SK-N-SH (cell line): ENCODE measurements at regions not wholly inside any gene's neighbourhood (a gene's known extent, or its start where the extent isn't known, plus 50 kb on each side); places are given as distances from the start of the nearest gene placed in this dataset.

ENCODE experiments used
- CTCF ChIA-PET: fragments of 300-600, 350-600 bp; formaldehyde crosslinking; extraction: SDS; loops from one replicate; lab custom pipeline; 2021; lab: Yijun Ruan, JAX
- POLR2A ChIA-PET: fragments of 350-600 bp; sonication (Branson Sonifier 250); formaldehyde crosslinking; extraction: SDS; loops from one replicate; lab custom pipeline; 2020; ENCODE audit warnings: antibody characterized with exemption, inconsistent platforms; lab: Yijun Ruan, JAX
- DNase-seq: peaks from one replicate; pipeline ENCODE4 v3.0.0; 2012
- H2AFZ ChIP-seq: fragments of 200-600 bp; sonication (generic); 2 replicates; pipeline ENCODE4 v1.8.1; 2016; ENCODE audit warnings: antibody characterized with exemption, mild to moderate bottlenecking, low read depth
- H3F3A ChIP-seq: fragments of 200-600 bp; sonication (generic); replicated peaks from 2 replicates; pipeline ENCODE3; 2016; ENCODE audit warnings: antibody characterized with exemption, mild to moderate bottlenecking; ENCODE audit not compliant: insufficient read depth
- H3K27ac ChIP-seq, 2 experiments: fragments of 200-500 bp in 1 of 2; fragments of 200-600 bp in 1 of 2; sonication (Bioruptor generic) in 1 of 2; sonication (generic), shearing (Covaris generic) in 1 of 2; 2 replicates each; pipeline versions ENCODE4 v1.5.1 to v1.6.1; 2014 to 2016; ENCODE audit warnings: low read depth in 2 of 2, inconsistent platforms in 1 of 2, low read length in 1 of 2, mild to moderate bottlenecking in 1 of 2, mixed read lengths in 1 of 2
- H3K27me3 ChIP-seq: fragments of 200-600 bp; sonication (generic), shearing (Covaris generic); 2 replicates; pipeline ENCODE4 v1.6.1; 2016; ENCODE audit warnings: mixed run types; ENCODE audit not compliant: insufficient read depth
- H3K36me3 ChIP-seq, 2 experiments: fragments of 200-500 bp in 1 of 2; fragments of 200-600 bp in 1 of 2; sonication (Bioruptor generic) in 1 of 2; sonication (generic) in 1 of 2; replicated peaks in 1 of 2; 2 replicates each; pipeline versions ENCODE3 to v1.5.1; 2014 to 2016; ENCODE audit warnings: low read length in 1 of 2, mild to moderate bottlenecking in 1 of 2; ENCODE audit not compliant: insufficient read depth in 2 of 2, control insufficient read depth in 1 of 2
- H3K4me1 ChIP-seq, 2 experiments: fragments of 200-500 bp in 1 of 2; fragments of 200-600 bp in 1 of 2; sonication (Bioruptor generic) in 1 of 2; sonication (generic), shearing (Covaris generic) in 1 of 2; 2 replicates each; pipeline versions ENCODE4 v1.5.1 to v1.6.1; 2014 to 2016; ENCODE audit warnings: low read depth in 1 of 2, low read length in 1 of 2, mixed run types in 1 of 2; ENCODE audit not compliant: insufficient read depth in 2 of 2, control insufficient read depth in 1 of 2
- H3K4me2 ChIP-seq: fragments of 200-600 bp; sonication (generic), shearing (Covaris generic); 2 replicates; pipeline ENCODE4 v1.6.1; 2017; ENCODE audit warnings: mixed run types
- H3K4me3 ChIP-seq, 2 experiments: fragments of 200-500 bp in 1 of 2; fragments of 200-600 bp in 1 of 2; sonication (Bioruptor generic) in 1 of 2; sonication (generic), shearing (Covaris generic) in 1 of 2; 2 replicates each; pipeline versions ENCODE4 v1.5.1 to v1.8.1; 2014 to 2016; ENCODE audit warnings: low read depth in 2 of 2, inconsistent platforms in 1 of 2, low read length in 1 of 2, mild to moderate bottlenecking in 1 of 2, mixed read lengths in 1 of 2, moderate library complexity in 1 of 2
- H3K79me2 ChIP-seq: fragments of 200-600 bp; sonication (generic); 2 replicates; pipeline ENCODE4 v1.8.1; 2017; ENCODE audit warnings: mild to moderate bottlenecking; ENCODE audit not compliant: insufficient read depth
- H3K9ac ChIP-seq: fragments of 200-600 bp; sonication (generic); 2 replicates; pipeline ENCODE4 v1.6.1; 2017; ENCODE audit warnings: mixed run types
- H3K9me2 ChIP-seq: fragments of 200-600 bp; sonication (generic); 2 replicates; pipeline ENCODE4 v1.6.1; 2017; ENCODE audit warnings: mixed run types
- H3K9me3 ChIP-seq: fragments of 200-600 bp; sonication (generic); 2 replicates; pipeline ENCODE4 v1.6.1; 2017; ENCODE audit warnings: mixed run types, mild to moderate bottlenecking, moderate library complexity
- H4K20me1 ChIP-seq: fragments of 200-600 bp; sonication (generic); 2 replicates; pipeline ENCODE4 v1.6.1; 2017; ENCODE audit warnings: mild to moderate bottlenecking, mixed run types; ENCODE audit not compliant: insufficient read depth
- CHD2 ChIP-seq: fragments of 150-350 bp; IDR thresholded peaks from 2 replicates; pipeline ENCODE4 v1.6.1; 2018; ENCODE audit warnings: low read length; ENCODE audit not compliant: partially characterized antibody
- CTCF ChIP-seq: fragments of 200-600 bp; sonication (generic); IDR thresholded peaks from 2 replicates; pipeline ENCODE4 v1.6.1; 2017; ENCODE audit warnings: antibody characterized with exemption, mild to moderate bottlenecking, moderate library complexity
- ELF1 ChIP-seq: IDR thresholded peaks from 2 replicates; pipeline ENCODE4 v1.4.0; 2012
- EZH2phosphoT487 ChIP-seq: fragments of 200-600 bp; sonication (generic); IDR thresholded peaks from 2 replicates; pipeline ENCODE4 v1.6.1; 2017; ENCODE audit warnings: low read depth, mixed run types, mild to moderate bottlenecking, antibody characterized with exemption, moderate library complexity, borderline replicate concordance
- FOXJ3 ChIP-seq: sonication (generic); formaldehyde crosslinking; IDR thresholded peaks from 2 replicates; pipeline ENCODE4 v1.5.1; 2020; ENCODE audit warnings: mild to moderate bottlenecking, missing genetic modification reagents
- RAD21 ChIP-seq: IDR thresholded peaks from 2 replicates; pipeline ENCODE4 v1.6.1; 2012; ENCODE audit warnings: mild to moderate bottlenecking, low read length
- RCOR1 ChIP-seq: fragments of 150-350 bp; IDR thresholded peaks from 2 replicates; pipeline ENCODE4 v1.6.1; 2017; ENCODE audit warnings: antibody characterized with exemption, low read length
- SIN3A ChIP-seq: IDR thresholded peaks from 2 replicates; pipeline ENCODE4 v1.6.1; 2012; ENCODE audit warnings: low read depth, mild to moderate bottlenecking, low read length, moderate library complexity, borderline replicate concordance
- SMC3 ChIP-seq: IDR thresholded peaks from 2 replicates; pipeline ENCODE4 v1.6.1; 2012; ENCODE audit warnings: low read depth, low read length, improper control_type of control experiment
- TAF1 ChIP-seq: IDR thresholded peaks from 2 replicates; pipeline ENCODE4 v1.6.1; 2012; ENCODE audit warnings: low read depth, mild to moderate bottlenecking, low read length, moderate library complexity, borderline replicate concordance
- TCF12 ChIP-seq: IDR thresholded peaks from 2 replicates; pipeline ENCODE4 v1.4.0; 2012
- USF1 ChIP-seq: IDR thresholded peaks from 2 replicates; pipeline ENCODE4 v1.4.0; 2012; ENCODE audit warnings: low read depth, borderline replicate concordance
- YY1 ChIP-seq: IDR thresholded peaks from 2 replicates; pipeline ENCODE4 v1.4.0; 2012; ENCODE audit warnings: low read depth, mild to moderate bottlenecking
- ZBTB33 ChIP-seq: IDR thresholded peaks from 2 replicates; pipeline ENCODE4 v1.4.0; 2012; ENCODE audit warnings: low read depth, borderline replicate concordance
- WGBS: methylation state at CpG from one replicate; pipeline ENCODE4 v1.1.6; 2017; ENCODE audit warnings: low lambda C conversion rate; 5-methylcytosine and 5-hydroxymethylcytosine counted together
- TF ChIP-seq, protein P1 (sequence below): fragments of 150-350 bp; IDR thresholded peaks from 2 replicates; pipeline ENCODE4 v1.6.1; 2017; ENCODE audit warnings: antibody characterized with exemption, low read length, low read depth, borderline replicate concordance
- TF ChIP-seq, protein P2 (sequence below): IDR thresholded peaks from 2 replicates; pipeline ENCODE4; 2012

DNA sequence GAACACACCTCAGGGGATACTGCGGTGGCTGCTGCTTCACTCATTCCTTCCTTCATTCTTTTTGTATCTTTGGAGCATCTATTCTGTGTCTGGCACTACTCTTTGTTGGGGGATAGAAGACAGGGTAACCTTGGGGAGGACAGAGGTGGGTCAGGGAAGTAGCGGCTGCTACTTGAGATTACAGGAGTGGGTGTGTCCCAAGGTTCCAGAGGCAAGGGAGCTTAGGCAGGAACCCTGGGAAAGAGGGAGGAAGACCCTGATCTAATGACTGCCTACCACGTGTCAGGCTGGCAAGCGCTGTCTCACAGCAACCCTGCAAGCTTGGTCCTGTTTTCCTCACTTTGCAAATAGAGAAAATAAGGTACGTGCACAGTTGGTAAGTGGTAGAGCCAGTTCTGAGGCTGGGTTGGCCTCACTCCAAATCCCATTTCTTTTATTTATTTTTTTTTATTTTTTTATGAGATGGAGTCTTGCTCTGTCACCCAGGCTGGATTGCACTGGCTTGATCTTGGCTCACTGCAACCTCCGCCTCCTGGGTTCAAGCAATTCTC lies 985.9 kb upstream of the ZNF722 start:
- Histone ChIP-seq H3K27me3 (no peaks in the 10 kb centered on the region), H3K9ac (no peak overlapping the region), H3K4me1 (no peaks in the 10 kb centered on the region), H3K9me2 (no peaks in the 10 kb centered on the region), H3K36me3 (no peaks in the 10 kb centered on the region), H3K27ac (no peak overlapping the region), H3F3A (no peaks in the 10 kb centered on the region), H3K4me2 (no peak overlapping the region), H3K79me2 (no peaks in the 10 kb centered on the region), H3K9me3 (0 out of 2 replicates have a peak, but pooled peaks cover 2% of the 10 kb centered on the region), H3K4me3 (no peak overlapping the region), H4K20me1 (no peaks in the 10 kb centered on the region), H2AFZ (no peak overlapping the region)
- no peak for DNase-seq
- whole genome bisulfite sequencing, result 5% methylated on average over 6 of the region's 6 CpGs
- TF ChIP-seq CTCF, result no peak
- TF ChIP-seq SIN3A, result no peak
- no peak for TF ChIP-seq YY1
- no peak for TF ChIP-seq RAD21
- TF ChIP-seq EZH2phosphoT487, result no peak
- TF ChIP-seq CHD2, result no peak
- TF ChIP-seq ELF1, result no peak
- TF ChIP-seq FOXJ3 (CRISPR knock-in tag), result no peak
- TF ChIP-seq ZBTB33, result no peak
- no peak for TF ChIP-seq USF1
- TF ChIP-seq SMC3, result no peak
- TF ChIP-seq RCOR1, result no peak
- TF ChIP-seq TAF1, result no peak
- TF ChIP-seq, protein P1, sequence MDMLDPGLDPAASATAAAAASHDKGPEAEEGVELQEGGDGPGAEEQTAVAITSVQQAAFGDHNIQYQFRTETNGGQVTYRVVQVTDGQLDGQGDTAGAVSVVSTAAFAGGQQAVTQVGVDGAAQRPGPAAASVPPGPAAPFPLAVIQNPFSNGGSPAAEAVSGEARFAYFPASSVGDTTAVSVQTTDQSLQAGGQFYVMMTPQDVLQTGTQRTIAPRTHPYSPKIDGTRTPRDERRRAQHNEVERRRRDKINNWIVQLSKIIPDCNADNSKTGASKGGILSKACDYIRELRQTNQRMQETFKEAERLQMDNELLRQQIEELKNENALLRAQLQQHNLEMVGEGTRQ, result no peak
- no peak for TF ChIP-seq TCF12
- TF ChIP-seq, protein P2, sequence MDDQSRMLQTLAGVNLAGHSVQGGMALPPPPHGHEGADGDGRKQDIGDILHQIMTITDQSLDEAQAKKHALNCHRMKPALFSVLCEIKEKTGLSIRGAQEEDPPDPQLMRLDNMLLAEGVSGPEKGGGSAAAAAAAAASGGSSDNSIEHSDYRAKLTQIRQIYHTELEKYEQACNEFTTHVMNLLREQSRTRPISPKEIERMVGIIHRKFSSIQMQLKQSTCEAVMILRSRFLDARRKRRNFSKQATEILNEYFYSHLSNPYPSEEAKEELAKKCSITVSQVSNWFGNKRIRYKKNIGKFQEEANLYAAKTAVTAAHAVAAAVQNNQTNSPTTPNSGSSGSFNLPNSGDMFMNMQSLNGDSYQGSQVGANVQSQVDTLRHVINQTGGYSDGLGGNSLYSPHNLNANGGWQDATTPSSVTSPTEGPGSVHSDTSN, result no peak
- POLR2A ChIA-PET, result no interaction called here
- CTCF ChIA-PET, result no interaction called here
